ENCODE measurements at regions not wholly inside any gene's neighbourhood (a gene's known extent, or its start where the extent isn't known, plus 50 kb on each side); places are given as distances from the start of the nearest gene placed in this dataset.

GRCh38 chr1:38609166-38610025 is 250.2 kb downstream of the RRAGC start:
- FAIRE-seq: no peak

More at GRCh38 chr1:38609166-38610025, 250.2 kb downstream of the RRAGC start:
- Histone ChIP-seq H3K9me3 (replicated peaks; ENCODE audit: control insufficient read depth, insufficient read depth, low read length) (no peaks in the 10 kb centered on the region), H3K4me3 (replicated peaks in 1 of 3; ENCODE audit: insufficient read depth in 1 of 3, low read depth in 1 of 3, low read length in 3 of 3) (no peak overlapping the region), H3K36me3 (ENCODE audit: control insufficient read depth in 2 of 2, extremely low read depth in 1 of 2, insufficient read depth in 2 of 2, low read length in 2 of 2) (no peaks in the 10 kb centered on the region), H3K9me1 (replicated peaks; ENCODE audit: control insufficient read depth, extremely low read depth, insufficient read depth, low read length) (no peaks in the 10 kb centered on the region), H3K9ac (replicated peaks; ENCODE audit: extremely low read depth, insufficient read depth, low read length) (no peak overlapping the region), H3K79me2 (ENCODE audit: control insufficient read depth, insufficient read depth, low read length) (no peaks in the 10 kb centered on the region), H2AFZ (ENCODE audit: low read depth, low read length) (no peak overlapping the region), H3K4me2 (ENCODE audit: insufficient read depth, low read length) (no peak overlapping the region), H3K27me3 (ENCODE audit: control insufficient read depth in 2 of 2, insufficient read depth in 2 of 2, low read length in 2 of 2) (no peaks in the 10 kb centered on the region), H3K27ac (ENCODE audit: insufficient read depth, low read depth, low read length) (no peak overlapping the region), H3K4me1 (ENCODE audit: control insufficient read depth, extremely low read depth, insufficient read depth, low read length) (no peaks in the 10 kb centered on the region), H4K20me1 (replicated peaks; ENCODE audit: control insufficient read depth, extremely low read depth, insufficient read depth, low read length) (no peaks in the 10 kb centered on the region)
- no TSS peak for BruUV-seq (replicated peaks)
- no peak for TF ChIP-seq GATA2 (IDR thresholded peaks at IDR 0.05; ENCODE audit: insufficient read depth, insufficient read length, low read depth, low read length)
- TF ChIP-seq EZH2 (IDR thresholded peaks at IDR 0.05; ENCODE audit: borderline replicate concordance, low read depth, low read length, severe bottlenecking): no peak
- no peak for TF ChIP-seq JUN (IDR thresholded peaks at IDR 0.05; ENCODE audit: borderline replicate concordance, insufficient read depth, insufficient read length, low read depth)
- TF ChIP-seq MAX (IDR thresholded peaks at IDR 0.05; ENCODE audit: insufficient read depth, insufficient read length): no peak
- TF ChIP-seq POLR2AphosphoS5 (IDR thresholded peaks at IDR 0.05; ENCODE audit: insufficient read depth, low read depth, low read length): no peak
- TF ChIP-seq CTCF (IDR thresholded peaks at IDR 0.05; ENCODE audit: extremely low read depth in 1 of 2, insufficient read depth in 1 of 2, low read depth in 1 of 2, low read length in 2 of 2): no peak
- TF ChIP-seq POLR2A (IDR thresholded peaks at IDR 0.05; ENCODE audit: low read depth, low read length): no peak
- no peak for TF ChIP-seq MYC (IDR thresholded peaks at IDR 0.05; ENCODE audit: low read depth, low read length)
- TF ChIP-seq FOS (IDR thresholded peaks at IDR 0.05; ENCODE audit: borderline replicate concordance, insufficient read depth, low read length): no peak
- DNase-seq (ENCODE audit: low read depth, low spot score): no peak
- POLR2A ChIA-PET: no interaction called here
- dilution Hi-C loops (cut with MboI; ENCODE audit: extremely low pct_ligation_motif_present, low sequenced_read_pairs) (no loop called here), intact Hi-C loops (cut with micrococcal nuclease) (no loop called here)
- CTCF ChIA-PET: interaction anchor here (0.7 to 2.3 kb wide), 12 partner anchors 11 to 483 kb away, joined by 3 to 37 read pairs (median 4); no protein-coding TSS in a partner anchor
